H1 (cell line): ENCODE measurements at regions not wholly inside any gene's neighbourhood (a gene's known extent, or its start where the extent isn't known, plus 50 kb on each side); places are given as distances from the start of the nearest gene placed in this dataset.

Experiments used
- CTCF ChIA-PET: fragments of 300-600 bp; sonication (Branson Sonifier 250); formaldehyde crosslinking; loops from one replicate; lab custom pipeline; 2021; ENCODE audit not compliant: partially characterized antibody; lab: Charles Lee
- POLR2A ChIA-PET: fragments of 300-600 bp; sonication (Branson Sonifier 250); formaldehyde crosslinking; loops from one replicate; lab custom pipeline; 2021; ENCODE audit warnings: inconsistent platforms; ENCODE audit not compliant: partially characterized antibody; lab: Charles Lee
- DNase-seq, 2 experiments: peaks; one replicate each; pipeline versions ENCODE4 v3.0.0 to v3.0.0-alpha.2; 2010 to 2022; ENCODE audit warnings: low spot score in 2 of 2, low read depth in 1 of 2, mixed read lengths in 1 of 2
- FAIRE-seq: peaks from 2 replicates; lab custom pipeline; 2011; peaks lifted over from hg19 to GRCh38; lab: Jason Lieb, UNC
- H2AFZ ChIP-seq: 2 replicates; pipeline ENCODE4 v1.8.1; 2012; ENCODE audit warnings: low read length, inconsistent platforms
- H2AK5ac ChIP-seq: 2 replicates; pipeline ENCODE4 v1.6.1; 2013; ENCODE audit warnings: low read depth, low read length
- H2BK120ac ChIP-seq: replicated peaks from 2 replicates; pipeline ENCODE3; 2013; ENCODE audit warnings: low read depth, low read length, inconsistent platforms
- H2BK12ac ChIP-seq: 2 replicates; pipeline ENCODE4 v1.6.1; 2013; ENCODE audit warnings: low read depth, low read length
- H2BK15ac ChIP-seq: 2 replicates; pipeline ENCODE4 v1.6.1; 2013; ENCODE audit warnings: low read length
- H2BK20ac ChIP-seq: 2 replicates; pipeline ENCODE4 v1.6.1; 2013; ENCODE audit warnings: low read length
- H2BK5ac ChIP-seq: 2 replicates; pipeline ENCODE4 v1.6.1; 2013; ENCODE audit warnings: low read depth, low read length
- H3K14ac ChIP-seq: 2 replicates; pipeline ENCODE4 v1.6.1; 2013; ENCODE audit warnings: inconsistent platforms; ENCODE audit not compliant: insufficient read length
- H3K18ac ChIP-seq: 2 replicates; pipeline ENCODE4 v1.6.1; 2013; ENCODE audit warnings: low read length; ENCODE audit errors: extremely low read depth
- H3K23ac ChIP-seq: 2 replicates; pipeline ENCODE4 v1.6.1; 2013; ENCODE audit warnings: inconsistent platforms; ENCODE audit not compliant: insufficient read length
- H3K23me2 ChIP-seq: 2 replicates; pipeline ENCODE4 v1.6.1; 2013; ENCODE audit warnings: low read depth, low read length
- H3K27ac ChIP-seq: 2 replicates; pipeline ENCODE4 v1.6.1; 2011; ENCODE audit warnings: low read depth, low read length, inconsistent platforms
- H3K27me3 ChIP-seq, 4 experiments: replicated peaks in 1 of 4; 1 replicate in 1 of 4; 2 replicates in 3 of 4; pipeline versions ENCODE4 v1.6.1 to v1.8.1; 2011 to 2013; ENCODE audit warnings: low read length in 3 of 4, mild to moderate bottlenecking in 3 of 4, inconsistent platforms in 2 of 4, mixed read lengths in 2 of 4, moderate library complexity in 1 of 4; ENCODE audit not compliant: control insufficient read depth in 3 of 4, insufficient read depth in 3 of 4; ENCODE audit errors: extremely low read depth in 1 of 4
- H3K36me3 ChIP-seq, 4 experiments: 2 replicates each; pipeline versions ENCODE4 v1.6.1 to v1.8.1; 2011 to 2013; ENCODE audit warnings: mild to moderate bottlenecking in 4 of 4, low read length in 3 of 4, moderate library complexity in 2 of 4, control low read depth in 1 of 4, inconsistent platforms in 1 of 4; ENCODE audit not compliant: insufficient read depth in 4 of 4, control insufficient read depth in 2 of 4
- H3K4ac ChIP-seq: replicated peaks from 2 replicates; pipeline ENCODE3; 2013; ENCODE audit warnings: low read length, low read depth, mixed read lengths, inconsistent platforms; ENCODE audit not compliant: insufficient read length
- H3K4me1 ChIP-seq, 4 experiments: replicated peaks in 1 of 4; 1 replicate in 1 of 4; 2 replicates in 3 of 4; pipeline versions ENCODE4 v1.6.1 to v1.8.1; 2011 to 2013; ENCODE audit warnings: low read length in 3 of 4, inconsistent platforms in 2 of 4, mixed read lengths in 1 of 4; ENCODE audit not compliant: insufficient read depth in 4 of 4, control insufficient read depth in 3 of 4
- H3K4me2 ChIP-seq, 2 experiments: 2 replicates each; pipeline versions ENCODE4 v1.6.1 to v1.8.1; 2011 to 2013; ENCODE audit warnings: low read depth in 2 of 2, low read length in 2 of 2, control low read depth in 1 of 2, inconsistent platforms in 1 of 2, mild to moderate bottlenecking in 1 of 2; ENCODE audit not compliant: insufficient read depth in 1 of 2
- H3K4me3 ChIP-seq, 4 experiments: fragments of 200-600, 300-600 bp in 1 of 4; sonication (generic), shearing (Covaris generic), sonication (Bioruptor Twin) in 1 of 4; 2 replicates each; pipeline versions ENCODE4 v1.5.1 to v1.8.1; 2011 to 2016; ENCODE audit warnings: low read length in 4 of 4, low read depth in 3 of 4, control low read depth in 2 of 4, inconsistent platforms in 2 of 4, mild to moderate bottlenecking in 2 of 4, mixed read lengths in 1 of 4, moderate library complexity in 1 of 4; ENCODE audit not compliant: insufficient read depth in 2 of 4; ENCODE audit errors: extremely low read depth in 1 of 4
- H3K56ac ChIP-seq: replicated peaks from 2 replicates; pipeline ENCODE3; 2013; ENCODE audit warnings: low read depth, mild to moderate bottlenecking, mixed read lengths, low read length, inconsistent platforms; ENCODE audit not compliant: insufficient read length
- H3K79me1 ChIP-seq: 2 replicates; pipeline ENCODE4 v1.6.1; 2013; ENCODE audit warnings: low read depth, low read length, control low read depth
- H3K79me2 ChIP-seq, 2 experiments: 2 replicates each; pipeline versions ENCODE4 v1.6.1 to v1.8.1; 2012 to 2013; ENCODE audit warnings: low read length in 2 of 2, mild to moderate bottlenecking in 2 of 2, inconsistent platforms in 1 of 2; ENCODE audit not compliant: insufficient read depth in 2 of 2, control insufficient read depth in 1 of 2
- H3K9ac ChIP-seq, 4 experiments: replicated peaks in 1 of 4; 1 replicate in 1 of 4; 2 replicates in 3 of 4; pipeline versions ENCODE4 v1.6.1 to v1.8.1; 2011 to 2013; ENCODE audit warnings: low read depth in 3 of 4, low read length in 3 of 4, control low read depth in 2 of 4, mild to moderate bottlenecking in 2 of 4, moderate library complexity in 2 of 4, inconsistent platforms in 1 of 4; ENCODE audit errors: extremely low read depth in 1 of 4
- H3K9me3 ChIP-seq, 2 experiments: 2 replicates each; pipeline versions ENCODE4 v1.6.1 to v1.8.1; 2012 to 2013; ENCODE audit warnings: mild to moderate bottlenecking in 2 of 2, moderate library complexity in 2 of 2, control low read depth in 1 of 2, inconsistent platforms in 1 of 2, low read depth in 1 of 2, low read length in 1 of 2, mixed read lengths in 1 of 2; ENCODE audit not compliant: insufficient read depth in 2 of 2
- H4K20me1 ChIP-seq, 2 experiments: replicated peaks in 1 of 2; 2 replicates each; pipeline versions ENCODE3 to v1.8.1; 2011 to 2013; ENCODE audit warnings: inconsistent platforms in 2 of 2, low read length in 2 of 2, mild to moderate bottlenecking in 1 of 2; ENCODE audit not compliant: insufficient read depth in 2 of 2, control insufficient read depth in 1 of 2
- H4K5ac ChIP-seq: 2 replicates; pipeline ENCODE4 v1.6.1; 2013; ENCODE audit warnings: low read length, low read depth, mixed read lengths, inconsistent platforms; ENCODE audit not compliant: insufficient read length
- H4K8ac ChIP-seq: 2 replicates; pipeline ENCODE4 v1.8.0; 2013; ENCODE audit warnings: mild to moderate bottlenecking, moderate library complexity, low read length, inconsistent platforms; ENCODE audit not compliant: insufficient read depth; ENCODE audit errors: extremely low read depth
- H4K91ac ChIP-seq: replicated peaks from 2 replicates; pipeline ENCODE3; 2013; ENCODE audit warnings: low read length, mixed read lengths, inconsistent platforms; ENCODE audit not compliant: insufficient read length
- ASH2L ChIP-seq: fragments of 200-600, 300-600 bp; sonication (generic); IDR thresholded peaks from one replicate; pipeline ENCODE4 v1.7.1; 2017; ENCODE audit warnings: low read length
- E2F6 ChIP-seq: IDR thresholded peaks from 2 replicates; pipeline ENCODE4 v1.6.1; 2012; ENCODE audit warnings: inconsistent platforms
- EP300 ChIP-seq, 2 experiments: IDR thresholded peaks; 1 replicate in 1 of 2; 2 replicates in 1 of 2; pipeline ENCODE4 v1.6.1; 2011 to 2012; ENCODE audit warnings: low read depth in 2 of 2, low read length in 2 of 2, mild to moderate bottlenecking in 2 of 2, borderline replicate concordance in 1 of 2, inconsistent platforms in 1 of 2, moderate library complexity in 1 of 2
- JUN ChIP-seq: IDR thresholded peaks from 2 replicates; pipeline ENCODE4 v1.6.1; 2011; ENCODE audit warnings: low read depth, mild to moderate bottlenecking, improper control_type of control experiment, low read length
- KDM1A ChIP-seq: fragments of 200-600, 300-600 bp; sonication (generic); IDR thresholded peaks from 2 replicates; pipeline ENCODE4 v1.7.1; 2016; ENCODE audit warnings: mild to moderate bottlenecking, low read length, borderline replicate concordance
- RBBP5 ChIP-seq: IDR thresholded peaks from 2 replicates; pipeline ENCODE4 v1.7.1; 2012; ENCODE audit warnings: low read depth, mild to moderate bottlenecking, inconsistent platforms, low read length, moderate library complexity, borderline replicate concordance
- RNF2 ChIP-seq: fragments of 200-900, 300-1000 bp; sonication (generic); IDR thresholded peaks from 2 replicates; pipeline ENCODE4 v1.7.1; 2016; ENCODE audit warnings: borderline replicate concordance, low read depth, mild to moderate bottlenecking, antibody characterized with exemption, low read length; ENCODE audit not compliant: poor library complexity, severe bottlenecking; ENCODE audit errors: missing control alignments
- RXRA ChIP-seq: IDR thresholded peaks from 2 replicates; pipeline ENCODE4 v1.6.1; 2011; ENCODE audit warnings: low read depth, mild to moderate bottlenecking, low read length, moderate library complexity; ENCODE audit not compliant: insufficient read depth
- SAP30 ChIP-seq: fragments of 300-600 bp; sonication (generic); IDR thresholded peaks from 2 replicates; pipeline ENCODE4 v1.7.1; 2012; ENCODE audit warnings: low read length, moderate library complexity, mild to moderate bottlenecking, inconsistent platforms; ENCODE audit not compliant: insufficient read depth, insufficient replicate concordance
- SIN3A ChIP-seq, 2 experiments: IDR thresholded peaks in 1 of 2; conservative IDR thresholded peaks in 1 of 2; 2 replicates each; pipeline ENCODE4 v1.6.1; 2011 to 2012; ENCODE audit warnings: low read length in 2 of 2, improper control_type of control experiment in 1 of 2, low read depth in 1 of 2, mild to moderate bottlenecking in 1 of 2
- SIRT6 ChIP-seq: IDR thresholded peaks from one replicate; pipeline ENCODE4 v1.7.1; 2012; ENCODE audit warnings: low read length, inconsistent platforms
- SP1 ChIP-seq: IDR thresholded peaks from 2 replicates; pipeline ENCODE4 v1.6.1; 2011; ENCODE audit warnings: low read depth, low read length
- TEAD4 ChIP-seq: IDR thresholded peaks from 2 replicates; pipeline ENCODE4 v1.6.1; 2012; ENCODE audit warnings: low read depth, low read length, inconsistent platforms, mixed read lengths

GRCh38 chr10:44781131-44781530, 130.0 kb upstream of the TMEM72 start:
- Histone ChIP-seq H3K27ac (no peak overlapping the region), H4K5ac (no peak overlapping the region), H2BK5ac (no peak overlapping the region), H3K23me2 (no peaks in the 10 kb centered on the region), H2BK20ac (no peak overlapping the region), H3K4me3 (no peak overlapping the region), H4K20me1 (no peaks in the 10 kb centered on the region), H3K9me3 (no peaks in the 10 kb centered on the region), H3K36me3 (no peaks in the 10 kb centered on the region), H2BK120ac (no peak overlapping the region), H2BK12ac (no peak overlapping the region), H3K4ac (no peak overlapping the region), H2AK5ac (no peak overlapping the region), H3K79me1 (no peaks in the 10 kb centered on the region), H3K18ac (no peak overlapping the region), H3K56ac (no peak overlapping the region), H3K9ac (no peak overlapping the region), H2BK15ac (no peak overlapping the region), H3K79me2 (no peaks in the 10 kb centered on the region), H3K4me1 (no peaks in the 10 kb centered on the region), H3K23ac (no peak overlapping the region), H3K4me2 (no peak overlapping the region), H3K27me3 (no peaks in the 10 kb centered on the region), H2AFZ (no peak overlapping the region), H3K14ac (no peak overlapping the region), H4K8ac (no peak overlapping the region), H4K91ac (no peak overlapping the region)
- CTCF ChIA-PET: no interaction called here
- POLR2A ChIA-PET: no interaction called here
- DNase-seq: no peak
- FAIRE-seq: no peak
- no peak for TF ChIP-seq E2F6
- TF ChIP-seq JUN: no peak
- no peak for TF ChIP-seq SIN3A (conservative IDR thresholded peaks at IDR 0.05 in 1 of 2, IDR thresholded peaks at IDR 0.05 in 1 of 2; ENCODE audit: low read depth in 1 of 2, low read length in 2 of 2)
- TF ChIP-seq ASH2L: no peak
- TF ChIP-seq KDM1A: no peak
- no peak for TF ChIP-seq TEAD4
- no peak for TF ChIP-seq RXRA
- TF ChIP-seq RNF2: no peak
- TF ChIP-seq EP300 (IDR thresholded peaks at IDR 0.05; ENCODE audit: borderline replicate concordance in 1 of 2, low read depth in 2 of 2, low read length in 2 of 2): no peak
- no peak for TF ChIP-seq SIRT6
- no peak for TF ChIP-seq SAP30
- TF ChIP-seq SP1: no peak
- no peak for TF ChIP-seq RBBP5
